AG04450 (cell line): ENCODE measurements at regions not wholly inside any gene's neighbourhood (a gene's known extent, or its start where the extent isn't known, plus 50 kb on each side); places are given as distances from the start of the nearest gene placed in this dataset.

ENCODE experiments used
- CTCF ChIA-PET: fragments of 300-600, 350-600 bp; formaldehyde crosslinking; extraction: SDS; loops from one replicate; lab custom pipeline; 2022; ENCODE audit warnings: antibody characterized with exemption, inconsistent platforms; lab: Charles Lee
- POLR2A ChIA-PET: fragments of 350-600 bp; formaldehyde crosslinking; extraction: SDS; loops from one replicate; lab custom pipeline; 2021; ENCODE audit warnings: antibody characterized with exemption, inconsistent platforms; lab: Yijun Ruan, JAX
- DNase-seq: peaks from one replicate; pipeline ENCODE4 v3.0.0-alpha.2; 2011; ENCODE audit warnings: low read depth, low spot score
- H3K27ac ChIP-seq: one replicate; pipeline ENCODE4 v1.5.1; 2012; ENCODE audit warnings: low read depth, low read length, control low read depth
- H3K27me3 ChIP-seq: one replicate; pipeline ENCODE4 v1.6.0; 2012; ENCODE audit warnings: low read length; ENCODE audit not compliant: control insufficient read depth, insufficient read depth
- H3K4me3 ChIP-seq: 2 replicates; pipeline ENCODE4 v1.5.1; 2011; ENCODE audit warnings: mild to moderate bottlenecking, low read depth, low read length, control low read depth
- H3K9me3 ChIP-seq: 2 replicates; pipeline ENCODE4 v1.5.1; 2012; ENCODE audit warnings: low read length; ENCODE audit not compliant: control insufficient read depth, insufficient read depth
- CTCF ChIP-seq: IDR thresholded peaks from 2 replicates; pipeline ENCODE4 v1.5.1; 2011; ENCODE audit warnings: low read depth, low read length, control low read depth, inconsistent platforms

GRCh38 chrX:124518885-124519284, 172.5 kb downstream of the SH2D1A start:
- CTCF ChIA-PET: no interaction called here
- no peaks in the 10 kb centered on the region for H3K27me3 ChIP-seq
- no peaks in the 10 kb centered on the region for H3K9me3 ChIP-seq
- no peak for TF ChIP-seq CTCF
- DNase-seq: no peak
- no peak overlapping the region for H3K4me3 ChIP-seq
- no peak overlapping the region for H3K27ac ChIP-seq
- POLR2A ChIA-PET: no interaction called here

GRCh38 chrX:124524852-124525251, 178.5 kb downstream of the SH2D1A start:
- H3K4me3 ChIP-seq: no peak overlapping the region
- ChIA-PET CTCF (no interaction called here), POLR2A (no interaction called here)
- TF ChIP-seq CTCF: no peak
- no peak for DNase-seq
- no peak overlapping the region for H3K27ac ChIP-seq
- H3K9me3 ChIP-seq: no peaks in the 10 kb centered on the region
- H3K27me3 ChIP-seq: no peaks in the 10 kb centered on the region

- no peak overlapping the region for H3K27ac ChIP-seq
- CTCF ChIA-PET: no interaction called here
- H3K4me3 ChIP-seq: no peak overlapping the region
- no peak for DNase-seq
- POLR2A ChIA-PET: no interaction called here
- no peaks in the 10 kb centered on the region for H3K27me3 ChIP-seq
- no peaks in the 10 kb centered on the region for H3K9me3 ChIP-seq
- TF ChIP-seq CTCF: no peak
Measured at GRCh38 chrX:124529786-124530185, 183.4 kb downstream of the SH2D1A start.

- Histone ChIP-seq H3K27ac (no peak overlapping the region), H3K27me3 (no peaks in the 10 kb centered on the region), H3K9me3 (no peaks in the 10 kb centered on the region), H3K4me3 (no peak overlapping the region)
- TF ChIP-seq CTCF: no peak
- ChIA-PET CTCF (no interaction called here), POLR2A (no interaction called here)
- DNase-seq: no peak
Measured at GRCh38 chrX:124530803-124531202, 184.4 kb downstream of the SH2D1A start.

- Histone ChIP-seq H3K9me3 (no peaks in the 10 kb centered on the region), H3K27me3 (no peaks in the 10 kb centered on the region), H3K4me3 (no peak overlapping the region), H3K27ac (no peak overlapping the region)
- TF ChIP-seq CTCF: no peak
- DNase-seq: no peak
- POLR2A ChIA-PET: no interaction called here
- CTCF ChIA-PET: no interaction called here
Measured at GRCh38 chrX:124534536-124534935, 188.2 kb downstream of the SH2D1A start.
